Inferior parietal cortex (tissue), 1 donor: ENCODE measurements at regions not wholly inside any gene's neighbourhood (a gene's known extent, or its start where the extent isn't known, plus 50 kb on each side); places are given as distances from the start of the nearest gene placed in this dataset.
A peak's percentile ranks its signal among the peaks of the same experiment; 100 is the strongest.
"Not testable (repeated sequence)": the region's sequence is repeated elsewhere in the genome, so short reads cannot be mapped to it uniquely, and the experiment has no call there.

Experiments used
- DNase-seq: peaks from one replicate; pipeline ENCODE4 v3.0.0-alpha.2; 2016; ENCODE audit errors: extremely low spot score

GRCh38 chr4:3879681-3880614, 113.8 kb downstream of the ADRA2C start:
- no peak for DNase-seq

DNA sequence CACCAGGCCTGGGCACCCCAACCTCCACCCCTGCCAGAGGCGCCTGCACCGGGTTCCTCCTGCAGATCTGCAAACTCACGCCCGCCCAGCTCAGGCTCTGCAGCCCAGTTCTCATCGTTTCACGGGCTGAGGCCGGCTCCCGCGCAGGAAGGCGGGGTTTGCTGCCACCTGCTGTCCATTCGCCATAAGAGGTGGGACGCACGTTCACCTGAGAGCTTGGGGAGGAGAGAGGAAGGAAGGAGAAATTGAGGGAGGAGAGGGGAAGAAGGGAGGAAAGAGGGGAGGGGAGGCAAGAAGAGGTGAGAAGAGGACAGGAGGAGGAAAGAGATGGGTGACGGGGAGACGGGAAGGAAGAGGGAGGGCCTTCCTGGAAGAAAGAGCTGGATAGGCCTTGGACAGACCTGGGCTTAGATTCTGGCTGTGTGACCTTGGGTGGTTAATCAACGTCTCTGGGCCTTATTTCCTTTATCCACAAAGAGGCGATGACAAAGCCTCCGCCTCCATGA, 114.5 kb downstream of the ADRA2C start:
- DNase-seq: peak; percentile 77

DNA sequence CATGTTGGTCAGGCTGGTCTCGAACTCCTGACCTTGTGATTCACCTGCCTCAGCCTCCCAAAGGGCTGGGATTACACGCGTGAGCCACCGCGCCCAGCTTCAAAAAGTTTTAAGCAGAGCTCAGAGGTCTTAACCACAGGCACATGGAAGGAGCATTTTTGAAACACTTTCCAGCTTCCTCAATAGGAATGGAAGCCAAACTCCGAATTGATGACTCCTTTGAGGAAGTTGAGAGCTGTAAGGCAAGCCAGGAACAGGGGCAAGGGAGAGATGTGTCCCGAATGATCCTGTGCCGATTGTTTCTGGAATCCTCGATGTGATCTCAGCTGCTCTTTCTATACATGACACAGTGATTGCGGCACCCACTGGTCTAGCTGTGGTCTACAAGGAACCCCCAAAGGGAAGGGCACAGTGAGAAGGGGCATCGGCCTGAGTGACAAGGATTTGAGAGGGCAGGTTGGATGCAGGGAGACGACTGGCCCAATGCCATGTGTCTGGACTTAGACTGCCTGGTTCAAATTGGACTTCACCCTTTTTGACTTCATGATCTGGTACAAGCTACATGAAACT, 116.2 kb downstream of the ADRA2C start:
- DNase-seq: not testable (repeated sequence)

DNA sequence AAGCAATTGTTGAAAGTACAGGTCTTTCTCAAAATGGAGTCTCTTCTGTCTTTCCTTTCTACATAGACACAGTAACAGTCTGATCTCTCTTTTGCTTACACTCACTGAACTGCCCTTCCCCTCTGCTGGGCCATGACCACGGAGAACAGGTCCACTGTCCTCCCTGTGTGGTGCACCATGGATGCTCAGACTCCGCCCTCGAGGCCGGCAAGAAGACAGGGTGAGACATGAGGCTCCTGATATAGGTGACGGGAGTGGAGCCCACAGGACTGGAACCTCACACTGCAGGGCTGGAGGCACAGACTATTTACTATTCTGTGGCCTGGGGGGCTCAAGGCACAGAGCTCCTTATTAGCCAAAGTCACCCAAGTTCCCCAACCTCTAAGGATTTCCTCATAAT, 118.1 kb downstream of the ADRA2C start:
- DNase-seq: not testable (repeated sequence)

DNA sequence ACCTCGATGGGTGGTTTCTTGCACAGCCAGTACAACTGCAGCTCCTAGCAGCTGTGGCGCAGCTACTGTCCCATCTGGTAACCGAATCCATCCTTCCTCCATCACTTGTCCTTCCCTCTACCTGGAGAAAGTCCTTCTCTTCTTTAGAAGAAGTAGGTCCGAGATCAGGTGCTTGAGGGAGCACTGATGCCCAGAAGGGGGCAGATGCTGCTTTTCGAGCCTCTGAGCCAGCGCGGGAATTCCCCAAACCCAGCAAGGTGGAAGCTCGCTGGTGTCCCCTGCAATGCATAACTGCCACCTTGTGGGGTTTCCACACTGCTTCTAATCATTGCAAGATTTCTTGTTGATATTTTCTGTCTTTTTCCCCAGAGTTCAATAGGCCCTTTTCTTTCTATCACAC, 127.4 kb downstream of the ADRA2C start:
- DNase-seq: not testable (repeated sequence)

- not testable (repeated sequence) for DNase-seq
These were observed 128.1 kb downstream of the ADRA2C start for GRCh38 chr4:3894086-3894959.

- DNase-seq: no peak
These were observed 130.3 kb downstream of the ADRA2C start for GRCh38 chr4:3896441-3896840.

DNA sequence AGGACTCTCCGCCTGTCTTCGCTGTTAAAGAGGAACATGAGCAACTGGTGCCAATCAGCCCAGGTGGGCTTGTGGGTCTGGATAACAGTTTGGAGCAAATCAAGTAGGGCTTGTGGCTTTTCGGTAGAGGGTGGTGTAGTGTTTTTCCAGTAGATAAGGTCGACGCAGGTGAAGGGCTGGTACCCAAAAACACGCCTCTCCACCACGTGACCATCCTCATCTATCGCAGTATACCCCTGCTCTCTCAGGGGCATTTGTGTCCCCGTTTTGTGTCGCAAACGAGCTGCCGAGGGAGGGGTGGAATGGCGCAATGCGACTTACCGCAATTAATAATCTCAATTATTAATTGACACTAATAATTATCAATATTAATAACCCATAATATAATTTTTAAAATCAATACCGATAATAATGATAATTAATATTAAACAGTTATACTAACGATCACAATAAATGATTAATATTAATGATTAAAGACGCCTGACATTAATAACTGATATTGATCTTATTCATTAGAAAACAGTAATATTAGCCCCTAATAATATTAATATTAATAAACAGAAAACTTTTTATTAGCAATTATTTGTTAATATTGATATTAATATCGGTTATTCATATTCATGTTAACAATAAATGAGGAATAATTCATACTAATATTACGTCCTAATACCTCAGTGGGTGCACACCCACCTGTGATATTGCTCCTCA, 130.8 kb downstream of the ADRA2C start:
- DNase-seq: not testable (repeated sequence)

DNA sequence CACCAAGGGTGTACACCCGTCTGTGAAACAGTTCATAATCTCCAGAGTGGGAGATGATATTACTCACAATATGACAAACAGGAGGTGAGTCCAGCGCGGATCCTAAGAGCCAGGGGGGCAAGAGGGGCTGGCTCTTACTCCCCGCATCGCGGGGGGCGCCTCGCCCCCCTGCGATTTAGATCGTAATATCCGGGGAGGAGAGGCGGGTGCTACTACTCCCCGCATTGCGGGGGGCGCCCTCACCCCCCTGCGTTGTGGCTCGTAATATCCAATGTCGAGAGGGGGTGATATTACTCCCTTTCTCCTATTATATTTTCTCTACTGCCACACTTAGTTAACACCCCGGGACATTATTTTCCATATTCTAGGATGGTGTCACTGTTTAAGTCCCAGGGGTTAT, 131.9 kb downstream of the ADRA2C start:
- DNase-seq: no peak

- not testable (repeated sequence) for DNase-seq
These were observed 132.7 kb downstream of the ADRA2C start for GRCh38 chr4:3898928-3899327.

DNA sequence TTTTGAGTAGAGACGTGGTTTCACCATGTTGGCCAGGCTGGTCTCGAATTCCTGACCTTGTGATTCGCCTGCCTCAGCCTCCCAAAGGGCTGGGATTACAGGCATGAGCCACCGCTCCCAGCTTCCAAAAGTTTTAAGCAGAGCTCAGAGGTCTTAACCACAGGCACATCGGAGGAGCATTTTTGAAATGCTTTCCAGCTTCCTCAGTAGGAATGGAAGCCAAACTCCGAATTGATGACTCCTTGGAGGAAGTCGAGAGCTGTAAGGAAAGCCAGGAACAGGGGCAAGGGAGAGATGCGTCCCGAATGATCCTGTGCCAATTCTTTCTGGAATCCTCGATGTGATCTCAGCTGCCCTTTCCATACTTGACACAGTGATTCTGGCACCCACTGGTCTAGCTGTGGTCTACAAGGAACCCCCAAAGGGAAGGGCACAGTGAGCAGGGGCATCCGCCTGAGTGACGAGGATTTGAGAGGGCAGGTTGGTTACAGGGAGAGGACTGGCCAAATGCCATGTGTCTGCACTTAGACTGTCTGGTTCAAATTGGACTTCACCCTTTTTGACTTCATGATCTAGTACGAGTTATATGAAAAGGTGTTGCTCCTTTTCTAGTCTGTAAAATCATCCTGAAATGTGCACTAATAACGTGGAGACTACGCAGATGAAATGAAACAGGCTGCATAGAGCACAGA, 138.2 kb downstream of the ADRA2C start:
- DNase-seq: not testable (repeated sequence)

GRCh38 chr4:3909616-3910015, 143.4 kb downstream of the ADRA2C start:
- not testable (repeated sequence) for DNase-seq

- not testable (repeated sequence) for DNase-seq
These were observed 144.2 kb downstream of the ADRA2C start for GRCh38 chr4:3910161-3910950.

GRCh38 chr4:3911252-3911856, 145.2 kb downstream of the ADRA2C start:
- DNase-seq: no peak

- not testable (repeated sequence) for DNase-seq
These were observed 148.3 kb downstream of the ADRA2C start for GRCh38 chr4:3914511-3914910.

GRCh38 chr4:3919509-3919908, 153.3 kb downstream of the ADRA2C start:
- DNase-seq: not testable (repeated sequence)

- DNase-seq: not testable (repeated sequence)
These were observed 155.7 kb downstream of the ADRA2C start for GRCh38 chr4:3921902-3922301.

- not testable (repeated sequence) for DNase-seq
These were observed 159.7 kb downstream of the ADRA2C start for GRCh38 chr4:3925841-3926240.

GRCh38 chr4:3926271-3926670, 160.1 kb downstream of the ADRA2C start:
- DNase-seq: not testable (repeated sequence)
